ENCODE measurements at regions not wholly inside any gene's neighbourhood (a gene's known extent, or its start where the extent isn't known, plus 50 kb on each side); places are given as distances from the start of the nearest gene placed in this dataset.
A peak's percentile ranks its signal among the peaks of the same experiment; 100 is the strongest.
"Not testable (repeated sequence)": the region's sequence is repeated elsewhere in the genome, so short reads cannot be mapped to it uniquely, and the experiment has no call there.

DNA sequence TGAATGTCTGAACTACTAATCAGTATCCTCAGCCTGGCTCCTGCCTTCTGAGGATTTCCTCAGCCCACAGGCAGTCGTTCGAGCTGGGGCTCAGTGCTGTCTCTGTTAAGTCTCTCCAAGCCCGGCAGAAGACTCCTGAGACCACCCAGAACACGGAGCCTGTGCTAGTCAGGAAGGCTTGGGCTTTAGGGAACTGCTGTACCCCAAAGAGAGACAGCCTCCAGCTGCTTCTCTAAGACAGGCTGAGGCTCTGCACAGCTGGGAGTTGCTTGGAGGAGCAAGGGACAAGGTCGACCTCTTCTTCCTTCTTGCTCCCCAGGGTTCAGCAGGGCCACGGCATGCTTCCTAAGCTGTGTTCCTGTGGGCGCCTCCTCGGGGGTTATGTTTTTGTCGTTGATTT, 283.4 kb upstream of the MYT1L start:
- FAIRE-seq, result no peak

- peak; percentile 95 for FAIRE-seq
Measured at GRCh38 chr2:2613279-2614199, 282.5 kb upstream of the MYT1L start.

DNA sequence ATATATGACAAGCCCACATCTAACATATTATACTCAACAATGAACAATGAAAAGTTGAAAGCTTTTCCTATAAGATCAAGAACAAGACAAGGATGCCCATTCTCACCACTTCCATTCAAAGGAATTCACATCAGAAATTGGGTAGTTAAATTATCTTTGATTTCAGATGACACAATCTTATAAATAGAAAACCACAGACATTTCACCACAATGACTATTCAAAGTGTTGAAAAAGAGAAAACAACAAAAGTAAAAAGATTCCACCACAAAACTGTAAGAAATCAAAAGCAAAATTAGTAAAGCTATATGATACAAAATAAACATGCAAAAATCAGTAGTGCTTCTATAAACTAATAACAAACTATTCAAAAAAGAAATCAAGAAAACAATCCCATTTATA, 279.7 kb upstream of the MYT1L start:
- FAIRE-seq, result no peak

- no peak for FAIRE-seq
Measured at GRCh38 chr2:2600366-2600765, 269.3 kb upstream of the MYT1L start.

GRCh38 chr2:2599441-2599840, 268.4 kb upstream of the MYT1L start:
- FAIRE-seq, result no peak

DNA sequence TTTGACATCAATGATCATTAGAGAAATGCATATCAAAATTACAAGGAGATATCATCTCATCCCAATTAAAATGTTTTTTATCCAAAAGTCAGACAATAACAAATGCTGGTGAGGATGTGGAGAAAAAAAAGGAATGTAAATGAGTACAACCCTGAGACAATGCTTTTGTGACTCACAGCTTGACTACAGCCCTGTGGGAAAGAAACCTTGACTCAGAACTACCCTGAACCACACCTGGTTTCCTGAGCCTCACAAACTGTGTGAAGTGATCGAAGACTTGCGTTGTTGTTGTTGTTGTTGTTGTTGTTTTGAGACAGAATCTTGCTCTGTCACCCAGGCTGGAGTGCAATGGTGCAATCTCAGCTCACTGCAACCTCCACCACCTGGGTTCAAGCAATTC, 266.6 kb upstream of the MYT1L start:
- FAIRE-seq, result no peak

DNA sequence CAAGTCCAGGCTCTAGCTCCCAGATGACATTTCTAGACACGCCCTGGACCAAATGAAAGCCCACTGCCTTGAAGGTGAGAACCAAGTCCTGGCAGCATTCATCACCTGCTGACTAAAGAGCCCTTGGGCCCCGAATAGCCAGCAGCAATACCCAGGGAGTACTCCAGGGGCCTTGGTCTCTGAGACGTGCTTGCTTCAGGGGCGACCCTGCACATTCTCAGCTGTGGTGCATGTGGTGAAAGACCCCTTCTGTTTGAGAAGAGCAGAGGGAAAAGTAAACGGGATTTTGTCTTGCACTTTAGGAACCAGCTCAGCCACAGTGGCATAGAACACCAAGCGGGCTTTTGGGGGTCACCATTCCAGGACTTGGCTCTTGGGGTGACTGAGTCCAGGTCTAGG, 260.5 kb upstream of the MYT1L start:
- no peak for FAIRE-seq

DNA sequence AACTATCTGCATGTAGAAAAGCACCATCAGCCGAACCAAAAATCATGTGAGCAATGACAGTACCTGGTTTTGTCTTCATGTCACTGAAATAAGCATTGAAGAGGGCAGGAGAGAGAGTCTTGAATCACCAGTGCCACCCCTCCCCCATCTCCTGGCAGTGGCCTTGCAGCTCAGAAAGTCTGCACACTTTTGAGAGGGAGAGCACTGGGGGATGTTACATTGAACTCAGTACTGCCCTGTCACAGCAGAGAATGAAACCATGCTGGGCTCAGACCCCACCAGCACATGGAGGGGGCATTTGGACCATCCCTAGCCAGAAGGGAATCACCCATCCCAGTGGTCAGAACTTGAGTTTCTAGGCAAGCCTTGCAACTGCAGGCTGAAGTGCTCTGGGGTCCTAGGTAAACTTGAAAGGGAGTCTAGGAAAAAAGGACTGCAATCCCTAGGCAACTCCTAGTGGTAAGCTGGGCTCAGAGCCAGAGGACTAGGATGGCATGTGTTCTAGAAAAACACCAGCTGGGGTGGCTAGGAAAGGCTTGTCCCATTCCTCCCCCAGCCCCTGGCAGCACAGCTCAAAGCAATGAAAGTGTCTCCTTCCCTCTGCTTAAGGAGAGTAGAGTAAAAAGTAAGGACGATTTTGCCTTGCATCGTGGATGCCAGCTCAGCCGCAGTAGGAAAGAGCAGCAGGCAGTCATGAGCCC, 259.9 kb upstream of the MYT1L start:
- FAIRE-seq, result no peak

- FAIRE-seq, result no peak
Measured at GRCh38 chr2:2590141-2590540, 259.1 kb upstream of the MYT1L start.

DNA sequence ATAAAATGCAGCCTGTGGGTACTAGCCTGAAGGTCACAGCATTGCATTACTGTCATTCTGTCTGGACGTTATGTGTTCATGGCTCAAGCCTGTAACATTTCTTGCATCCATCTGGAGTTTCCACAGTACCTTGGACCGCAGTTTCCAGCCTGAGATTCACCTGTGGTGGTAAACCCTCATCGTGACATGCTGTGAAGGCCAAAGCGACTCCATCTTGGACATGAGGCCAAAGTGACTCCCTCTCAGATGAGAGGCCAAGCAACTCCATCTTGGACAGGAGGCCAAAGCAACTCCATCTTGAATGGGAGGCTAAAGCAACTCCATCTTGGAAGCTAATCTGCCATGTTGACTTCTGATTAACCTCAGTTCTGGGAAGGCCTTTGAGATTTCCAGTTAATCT, 257.7 kb upstream of the MYT1L start:
- FAIRE-seq, result no peak

- FAIRE-seq, result no peak
Measured at GRCh38 chr2:2587354-2587753, 256.3 kb upstream of the MYT1L start.

- no peak for FAIRE-seq
Measured at GRCh38 chr2:2586931-2587330, 255.9 kb upstream of the MYT1L start.

DNA sequence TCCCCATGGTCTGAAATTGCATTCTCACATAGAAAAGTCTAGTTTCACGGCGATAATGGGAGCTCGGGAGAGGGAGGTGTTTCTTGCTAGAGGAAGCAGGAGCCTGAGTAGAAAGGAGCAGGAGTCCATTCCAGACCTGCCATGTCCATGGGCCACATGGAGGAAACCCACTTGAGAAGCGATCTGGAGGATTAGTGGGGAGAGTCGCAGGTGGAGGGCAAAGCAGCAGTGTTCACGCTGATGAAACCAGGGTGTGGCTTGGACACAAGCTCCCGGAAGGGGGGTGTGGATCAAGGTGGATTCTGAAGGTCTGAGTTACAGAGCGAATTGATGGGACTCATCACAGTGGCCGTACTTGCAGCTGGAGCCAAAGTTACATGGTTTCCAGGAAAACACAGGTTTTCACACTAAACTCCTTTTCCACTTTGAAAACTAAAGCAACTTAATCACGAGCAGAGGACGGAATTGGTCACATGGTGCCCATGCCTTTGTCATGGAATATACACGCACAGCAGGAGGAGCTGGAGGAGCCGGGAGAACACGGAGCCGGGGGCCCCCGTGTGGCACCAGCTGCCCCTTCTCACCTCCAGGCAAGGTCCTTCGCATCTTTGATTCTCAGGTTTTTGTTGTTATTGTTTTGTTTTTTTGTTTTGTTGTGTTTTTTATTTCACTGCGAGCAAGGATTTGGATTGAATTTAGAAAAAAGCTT, 255.1 kb upstream of the MYT1L start:
- FAIRE-seq, result no peak

GRCh38 chr2:2582998-2583545, 252.0 kb upstream of the MYT1L start:
- no peak for FAIRE-seq

DNA sequence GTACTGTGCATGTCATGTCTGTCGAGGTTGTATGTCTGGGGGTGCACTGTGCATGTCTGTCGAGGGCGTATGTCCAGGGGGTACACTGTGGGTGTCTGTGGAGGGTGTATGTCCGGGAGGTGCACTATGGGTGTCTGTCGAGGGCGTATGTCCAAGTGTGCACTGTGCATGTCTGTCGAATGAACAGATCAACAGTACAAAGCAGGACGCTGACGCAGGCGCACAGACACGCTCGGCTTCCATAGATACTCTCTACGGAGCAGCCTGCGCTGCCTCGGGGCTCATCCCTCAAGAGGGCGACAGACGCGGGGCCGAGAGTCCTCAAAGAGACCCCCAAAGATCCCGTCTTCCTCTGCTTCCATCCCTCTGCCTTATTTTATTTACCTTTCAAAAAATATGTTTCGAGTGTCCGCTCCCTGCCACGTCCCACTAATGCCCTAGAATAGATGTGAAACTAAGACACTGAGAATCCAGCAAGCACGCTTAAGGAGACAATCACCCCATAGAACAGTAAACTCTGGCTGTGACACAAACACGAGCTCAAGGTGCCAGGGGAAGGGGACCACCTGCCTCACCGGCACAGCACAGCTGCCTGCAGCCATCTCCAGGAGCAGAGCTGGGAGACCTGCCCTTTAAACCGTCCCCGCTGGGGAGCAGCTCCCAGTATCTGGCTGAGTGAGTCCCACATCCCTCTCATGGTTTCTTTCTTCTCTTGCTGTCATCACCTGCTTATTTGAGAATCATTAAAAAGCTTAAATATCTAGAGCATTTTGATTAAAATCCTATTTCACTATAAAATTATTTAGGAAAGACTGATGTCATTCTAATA, 250.5 kb upstream of the MYT1L start:
- no peak for FAIRE-seq

- FAIRE-seq, result not testable (repeated sequence)
Measured at GRCh38 chr2:2580841-2581240, 249.8 kb upstream of the MYT1L start.

- FAIRE-seq, result no peak
Measured at GRCh38 chr2:2580341-2580740, 249.3 kb upstream of the MYT1L start.

DNA sequence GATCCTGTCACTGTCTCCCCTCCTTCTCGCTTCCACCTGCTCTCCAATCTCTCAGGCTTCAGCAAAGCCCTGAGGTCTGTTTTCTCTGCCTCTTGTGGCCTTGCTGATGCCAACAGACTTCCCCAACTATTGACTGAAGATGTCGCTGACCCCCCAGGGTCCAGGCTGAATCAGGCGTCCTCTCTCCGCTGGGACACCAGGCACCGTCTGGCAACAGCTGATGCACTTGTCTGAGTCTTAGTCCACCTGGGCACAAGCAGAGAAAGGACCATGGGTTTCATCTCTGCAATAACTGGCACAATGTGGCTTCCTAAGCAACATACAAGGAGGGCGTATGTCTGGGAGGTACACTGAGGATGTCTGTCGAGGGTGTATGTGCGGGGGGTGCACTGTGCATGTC, 248.7 kb upstream of the MYT1L start:
- FAIRE-seq, result no peak

DNA sequence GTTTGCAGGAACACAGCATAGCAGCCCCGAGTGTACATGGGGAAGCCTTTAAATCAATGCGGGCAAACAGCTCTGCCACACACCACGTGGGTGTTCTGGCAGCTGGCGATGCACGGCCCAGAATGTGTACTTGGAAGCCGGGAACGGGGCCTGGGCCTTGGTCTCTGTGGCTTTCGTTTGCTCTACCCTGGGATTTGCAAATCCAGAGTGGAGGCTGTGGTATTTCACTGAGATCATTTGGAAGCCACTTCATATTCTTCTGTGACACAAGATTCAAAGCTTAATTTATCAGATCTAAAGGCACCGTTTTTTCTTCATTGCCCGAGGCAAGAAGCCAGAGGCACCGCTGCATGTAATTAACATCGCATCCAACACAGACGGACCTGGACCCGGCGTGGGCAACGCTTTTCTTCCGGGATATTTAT, 246.3 kb upstream of the MYT1L start:
- FAIRE-seq, result no peak

DNA sequence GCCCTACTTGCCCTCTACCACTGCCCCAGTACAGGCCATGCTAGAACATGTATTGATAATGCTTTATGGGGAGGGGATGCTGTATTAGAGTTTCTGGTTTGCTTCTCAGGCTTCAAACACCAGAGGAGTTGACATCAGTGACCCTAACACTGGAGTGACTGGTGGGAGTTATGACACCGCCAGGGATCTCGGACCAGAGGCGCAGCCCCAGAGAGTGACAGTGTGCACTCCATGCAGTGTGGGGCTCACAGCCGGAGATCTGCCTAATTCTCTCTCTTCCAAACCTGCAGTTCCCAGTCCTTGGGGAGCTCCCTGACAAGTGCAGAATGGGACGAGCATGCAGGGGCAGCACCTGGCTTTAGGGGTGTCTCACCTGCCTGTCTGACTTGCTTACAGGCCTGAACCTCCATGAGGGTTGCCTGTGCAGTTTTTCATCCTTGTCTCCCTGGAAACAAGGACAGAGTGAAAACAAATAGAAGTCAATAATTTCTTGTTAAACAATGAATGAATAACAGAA, 244.9 kb upstream of the MYT1L start:
- FAIRE-seq, result no peak

DNA sequence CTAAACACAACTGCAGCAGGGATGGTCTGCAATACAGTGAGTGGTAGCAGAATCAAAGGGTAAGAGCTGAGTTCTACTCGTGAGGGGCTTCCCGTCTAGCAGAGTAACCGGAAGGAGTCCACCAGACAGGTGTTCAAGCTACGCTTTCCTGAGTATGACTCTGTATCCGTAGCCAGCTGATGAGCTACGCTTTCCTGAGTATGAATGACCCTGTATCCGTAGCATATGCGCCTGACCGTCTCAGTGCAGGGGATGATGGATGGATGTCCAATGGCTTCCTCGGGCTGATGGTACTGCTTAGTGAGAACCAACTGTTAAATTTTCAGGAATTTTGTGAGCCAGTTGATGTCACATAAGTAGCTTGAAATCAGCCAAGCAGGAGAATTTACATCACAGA, 244.1 kb upstream of the MYT1L start:
- FAIRE-seq, result no peak
